MCF 10A (cell line): ENCODE measurements at regions not wholly inside any gene's neighbourhood (a gene's known extent, or its start where the extent isn't known, plus 50 kb on each side); places are given as distances from the start of the nearest gene placed in this dataset.
A peak's percentile ranks its signal among the peaks of the same experiment; 100 is the strongest.

Experiments used
- BruUV-seq: library from RNA; stranded (reverse); fragments of 400-500 nt; replicated peaks from 2 replicates; lab custom pipeline; 2021; lab: Mats Ljungman, UMichigan
- CTCF ChIA-PET: fragments of 300-600 bp; sonication (Branson Sonifier 250); formaldehyde crosslinking; extraction: SDS; loops from one replicate; lab custom pipeline; 2021; ENCODE audit warnings: antibody characterized with exemption, inconsistent platforms; lab: Yijun Ruan, JAX
- POLR2A ChIA-PET: fragments of 300-600, 350-650 bp; sonication (Branson Sonifier 250); formaldehyde crosslinking; extraction: SDS; loops from one replicate; lab custom pipeline; 2020; ENCODE audit warnings: antibody characterized with exemption, inconsistent platforms; lab: Yijun Ruan, JAX
- DNase-seq: peaks from one replicate; pipeline ENCODE4 v3.0.0-alpha.2; 2018; ENCODE audit not compliant: unreplicated experiment
- H3K27ac Mint-ChIP-seq: one replicate; pipeline ENCODE4 v1.8.0; 2022; ENCODE audit warnings: mild to moderate bottlenecking, low read depth, mixed read lengths; ENCODE audit not compliant: unreplicated experiment
- H3K27me3 Mint-ChIP-seq: one replicate; pipeline ENCODE4 v1.8.0; 2022; ENCODE audit warnings: mixed read lengths; ENCODE audit not compliant: insufficient read depth, unreplicated experiment
- H3K36me3 Mint-ChIP-seq: one replicate; pipeline ENCODE4 v1.8.0; 2022; ENCODE audit warnings: mild to moderate bottlenecking, moderate library complexity, mixed read lengths; ENCODE audit not compliant: insufficient read depth, unreplicated experiment
- H3K4me1 Mint-ChIP-seq: one replicate; pipeline ENCODE4 v1.8.0; 2022; ENCODE audit warnings: mixed read lengths; ENCODE audit not compliant: insufficient read depth, unreplicated experiment
- H3K4me3 Mint-ChIP-seq: one replicate; pipeline ENCODE4 v1.8.0; 2022; ENCODE audit warnings: mild to moderate bottlenecking, moderate library complexity, mixed read lengths; ENCODE audit not compliant: unreplicated experiment
- H3K9me3 Mint-ChIP-seq: one replicate; pipeline ENCODE4 v1.8.0; 2022; ENCODE audit warnings: mixed read lengths; ENCODE audit not compliant: unreplicated experiment
- intact Hi-C: fragments of 100-400 bp; cut with micrococcal nuclease; formaldehyde crosslinking; loops from 2 replicates; pipeline ENCODE4 v1.14.1; 2022
- TF ChIP-seq, protein P1 (sequence below): fragments of 200-600 bp; IDR thresholded peaks from one replicate; pipeline ENCODE4 v1.8.0; 2022; ENCODE audit warnings: antibody characterized with exemption, mild to moderate bottlenecking; ENCODE audit not compliant: unreplicated experiment

DNA sequence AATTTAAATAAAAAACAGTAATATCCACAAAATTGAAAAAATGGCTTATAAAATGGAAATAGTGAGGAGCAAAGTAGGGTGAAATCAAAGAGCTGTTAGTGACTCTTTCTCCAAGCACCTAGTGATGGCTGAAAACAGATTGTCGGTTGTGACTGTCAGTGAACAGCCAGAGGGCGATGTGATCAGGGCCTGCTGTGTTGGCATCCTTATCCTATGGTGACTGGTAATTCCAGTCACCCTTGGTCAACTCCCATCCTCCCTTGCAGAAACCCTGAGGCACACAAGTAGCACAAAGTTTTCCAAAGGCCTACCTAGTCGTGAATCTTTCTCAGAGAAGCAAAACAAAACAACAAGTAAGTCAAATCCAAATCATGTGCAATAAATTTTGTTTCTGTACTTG lies 599.8 kb upstream of the CXADR start:
- Mint-ChIP-seq H3K4me3 (no peak overlapping the region), H3K9me3 (no peaks in the 10 kb centered on the region), H3K27ac (no peak overlapping the region), H3K36me3 (no peaks in the 10 kb centered on the region), H3K4me1 (peaks cover 9% of the 10 kb centered on the region), H3K27me3 (no peaks in the 10 kb centered on the region)
- TF ChIP-seq, protein P1, sequence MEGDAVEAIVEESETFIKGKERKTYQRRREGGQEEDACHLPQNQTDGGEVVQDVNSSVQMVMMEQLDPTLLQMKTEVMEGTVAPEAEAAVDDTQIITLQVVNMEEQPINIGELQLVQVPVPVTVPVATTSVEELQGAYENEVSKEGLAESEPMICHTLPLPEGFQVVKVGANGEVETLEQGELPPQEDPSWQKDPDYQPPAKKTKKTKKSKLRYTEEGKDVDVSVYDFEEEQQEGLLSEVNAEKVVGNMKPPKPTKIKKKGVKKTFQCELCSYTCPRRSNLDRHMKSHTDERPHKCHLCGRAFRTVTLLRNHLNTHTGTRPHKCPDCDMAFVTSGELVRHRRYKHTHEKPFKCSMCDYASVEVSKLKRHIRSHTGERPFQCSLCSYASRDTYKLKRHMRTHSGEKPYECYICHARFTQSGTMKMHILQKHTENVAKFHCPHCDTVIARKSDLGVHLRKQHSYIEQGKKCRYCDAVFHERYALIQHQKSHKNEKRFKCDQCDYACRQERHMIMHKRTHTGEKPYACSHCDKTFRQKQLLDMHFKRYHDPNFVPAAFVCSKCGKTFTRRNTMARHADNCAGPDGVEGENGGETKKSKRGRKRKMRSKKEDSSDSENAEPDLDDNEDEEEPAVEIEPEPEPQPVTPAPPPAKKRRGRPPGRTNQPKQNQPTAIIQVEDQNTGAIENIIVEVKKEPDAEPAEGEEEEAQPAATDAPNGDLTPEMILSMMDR = no peak
- POLR2A ChIA-PET = interaction anchor here (0.7 kb wide), 2 partner anchors 279 to 323 kb away, joined by 3 read pairs; no protein-coding TSS in a partner anchor
- CTCF ChIA-PET = no interaction called here
- peak; percentile 14 for DNase-seq
- intact Hi-C loops = no loop called here
- no TSS peak for BruUV-seq

DNA sequence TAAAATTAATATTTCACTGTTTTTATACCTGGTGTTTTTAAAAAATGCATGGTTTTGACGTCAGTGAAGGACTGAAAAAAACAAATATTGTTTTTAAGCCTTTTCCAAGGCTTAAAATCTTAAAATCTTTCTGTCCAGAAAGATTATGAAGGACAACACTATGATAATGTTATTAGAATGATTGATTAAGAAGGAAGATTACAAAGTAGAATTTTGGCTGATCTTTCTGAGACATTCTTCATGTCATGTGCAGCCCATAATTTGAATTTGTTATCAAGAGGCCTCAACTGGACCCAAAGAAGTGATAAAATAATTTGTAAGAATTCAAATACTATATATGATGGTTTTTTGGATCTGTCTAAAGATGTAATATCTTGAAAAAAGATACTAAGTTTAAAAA lies 584.4 kb upstream of the CXADR start:
- ChIA-PET POLR2A (no interaction called here), CTCF (no interaction called here)
- TF ChIP-seq, protein P1 = no peak
- no peak for DNase-seq
- Mint-ChIP-seq H3K4me1 (no peaks in the 10 kb centered on the region), H3K4me3 (no peak overlapping the region), H3K36me3 (no peaks in the 10 kb centered on the region), H3K27me3 (no peaks in the 10 kb centered on the region), H3K9me3 (no peaks in the 10 kb centered on the region), H3K27ac (no peak overlapping the region)
- intact Hi-C loops = no loop called here
- no TSS peak for BruUV-seq

DNA sequence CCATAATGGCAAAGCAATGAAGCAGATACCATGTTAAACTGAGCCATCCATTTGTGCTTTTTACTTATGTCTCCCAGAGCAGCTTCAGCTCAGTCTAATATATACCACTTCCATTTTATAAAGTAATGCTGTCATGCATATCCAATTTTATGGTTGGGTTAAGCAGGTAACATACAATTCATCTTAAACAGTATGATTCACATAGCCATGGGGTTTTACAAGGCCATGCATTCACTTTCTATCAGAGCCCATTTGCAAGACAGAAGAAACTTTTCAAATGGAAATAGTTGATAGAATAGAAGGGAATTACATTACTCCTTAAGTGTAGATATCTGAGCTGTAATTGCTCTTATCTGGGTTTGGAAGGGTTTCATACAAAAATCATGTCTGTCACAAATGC lies 580.5 kb upstream of the CXADR start:
- Mint-ChIP-seq H3K9me3 (no peaks in the 10 kb centered on the region), H3K27me3 (no peaks in the 10 kb centered on the region), H3K4me3 (no peak overlapping the region), H3K4me1 (no peaks in the 10 kb centered on the region), H3K27ac (no peak overlapping the region), H3K36me3 (no peaks in the 10 kb centered on the region)
- POLR2A ChIA-PET = interaction anchor here (1.2 to 1.4 kb wide), 2 partner anchors 9 to 11 kb away, joined by 3 to 4 read pairs; no protein-coding TSS in a partner anchor
- no TSS peak for BruUV-seq
- CTCF ChIA-PET = interaction anchor here (0.6 to 2.7 kb wide), 2 partner anchors 11 to 1935 kb away, joined by 5 to 8 read pairs; no protein-coding TSS in a partner anchor
- no peak for DNase-seq
- TF ChIP-seq, protein P1 = no peak
- intact Hi-C loops = no loop called here

DNA sequence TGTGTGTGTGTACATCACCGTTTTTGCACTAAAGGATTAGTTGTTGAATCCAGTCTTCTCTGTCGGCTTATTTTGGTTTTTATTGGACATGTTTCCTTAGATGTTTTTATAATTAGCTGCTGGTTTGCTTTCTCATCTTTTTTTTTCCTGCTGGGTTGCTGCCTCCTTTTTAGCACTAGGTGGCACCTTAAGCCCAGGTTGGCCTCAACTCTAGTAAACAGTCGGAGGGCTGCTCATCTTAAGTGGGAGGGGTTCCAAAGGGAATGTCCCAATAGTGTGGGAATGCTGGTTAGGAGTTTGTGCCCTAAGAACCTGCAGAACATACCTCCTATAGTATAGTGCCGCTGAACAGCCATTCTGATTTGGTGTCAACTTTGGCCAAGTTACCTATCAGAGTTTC lies 570.1 kb upstream of the CXADR start:
- CTCF ChIA-PET = interaction anchor here (0.7 to 2.1 kb wide), 7 partner anchors 10 to 421 kb away, joined by 3 to 17 read pairs (median 4); no protein-coding TSS in a partner anchor
- TF ChIP-seq, protein P1 = peak; percentile 56

More for the DNA sequence above, 570.1 kb upstream of the CXADR start:
- Mint-ChIP-seq H3K27me3 (no peaks in the 10 kb centered on the region), H3K27ac (no peak overlapping the region), H3K9me3 (no peaks in the 10 kb centered on the region), H3K36me3 (no peaks in the 10 kb centered on the region), H3K4me1 (no peaks in the 10 kb centered on the region), H3K4me3 (no peak overlapping the region)
- DNase-seq = peak; percentile 54
- POLR2A ChIA-PET = interaction anchor here (0.6 to 1.4 kb wide), 3 partner anchors 11 to 340 kb away, joined by 3 to 4 read pairs (median 3); no protein-coding TSS in a partner anchor
- BruUV-seq = no TSS peak
- intact Hi-C loops = loop anchor here (1.0 to 2.0 kb wide), 2 partner anchors 102 to 328 kb away; no protein-coding TSS in a partner anchor
